ENCODE measurements at regions not wholly inside any gene's neighbourhood (a gene's known extent, or its start where the extent isn't known, plus 50 kb on each side); places are given as distances from the start of the nearest gene placed in this dataset.

DNA sequence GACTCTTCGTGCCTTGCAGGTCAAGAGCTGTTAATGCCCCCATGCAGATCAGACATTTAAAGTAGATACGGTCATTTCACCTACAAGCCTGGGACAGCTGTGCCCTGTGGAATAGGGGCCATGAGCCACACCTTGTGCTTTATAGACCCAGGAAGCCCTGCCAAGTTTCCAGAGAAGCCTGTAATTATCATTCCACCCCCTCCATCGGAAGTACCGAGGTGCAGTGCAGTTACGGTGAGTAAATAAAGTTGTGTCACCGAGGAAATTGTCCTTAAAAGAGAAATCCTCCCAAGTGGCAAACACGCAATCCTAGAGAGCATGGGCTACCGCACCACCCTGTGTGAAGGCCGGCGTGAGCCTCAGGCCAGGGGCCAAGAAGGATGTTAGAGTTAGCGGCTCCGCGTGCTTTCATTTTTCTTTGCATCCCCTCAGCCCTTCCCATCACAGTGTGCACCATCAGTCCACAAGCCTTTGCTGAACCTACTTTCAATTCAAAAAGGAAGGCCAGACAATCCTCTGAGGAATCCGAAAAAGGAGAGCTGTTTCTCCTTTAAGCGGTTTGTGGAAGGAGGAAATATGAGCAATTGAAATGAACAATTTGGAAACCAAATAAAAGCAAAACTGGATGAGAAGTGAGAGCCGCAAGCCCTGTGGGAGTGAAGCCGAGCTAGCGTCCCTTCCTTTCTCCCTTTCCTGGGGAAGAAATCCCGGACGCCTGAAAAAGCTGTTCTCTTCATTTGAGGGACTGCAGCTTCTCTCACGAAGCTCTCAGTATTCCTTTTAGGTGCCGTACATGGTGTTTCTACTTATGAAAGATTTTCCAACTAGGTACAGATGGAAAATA lies 183.3 kb upstream of the PDE10A start (continued):
- TF ChIP-seq ZNF23 (tag by site-specific recombination; IDR thresholded peaks at IDR 0.05; ENCODE audit: borderline replicate concordance): no peak
- peak; percentile 46; the same call in 1 of the 2 replicates for TF ChIP-seq ZNF639 (tag by site-specific recombination; IDR thresholded peaks at IDR 0.05)
- no peak for TF ChIP-seq ZNF488 (tag by site-specific recombination; IDR thresholded peaks at IDR 0.05)
- TF ChIP-seq KLF10 (tag by site-specific recombination; IDR thresholded peaks at IDR 0.05): peak; percentile 35
- TF ChIP-seq ZNF394 (tag by site-specific recombination; IDR thresholded peaks at IDR 0.05; ENCODE audit: borderline replicate concordance): peak; percentile 46; the same call in 1 of the 2 replicates
- peak; percentile 92 for TF ChIP-seq KLF17 (tag by site-specific recombination; IDR thresholded peaks at IDR 0.05)
- peak; percentile 15; the same call in 1 of the 2 replicates for TF ChIP-seq ZNF10 (tag by site-specific recombination; IDR thresholded peaks at IDR 0.05)
- peak; percentile 77 for TF ChIP-seq ZNF843 (tag by site-specific recombination; IDR thresholded peaks at IDR 0.05)
- TF ChIP-seq BCL11B (tag by site-specific recombination; IDR thresholded peaks at IDR 0.05; ENCODE audit: low read depth): no peak
- TF ChIP-seq SP2 (tag by site-specific recombination; IDR thresholded peaks at IDR 0.05): no peak
- peak; percentile 72 for TF ChIP-seq ZNF335 (tag by site-specific recombination; conservative IDR thresholded peaks at IDR 0.05)
- TF ChIP-seq ZXDB (tag by site-specific recombination; IDR thresholded peaks at IDR 0.05): peak; percentile 55; the same call in 1 of the 2 replicates
- peak; percentile 85 for TF ChIP-seq ZNF600 (tag by site-specific recombination; IDR thresholded peaks at IDR 0.05)
- TF ChIP-seq OVOL3 (tag by site-specific recombination; IDR thresholded peaks at IDR 0.05): peak; percentile 56; the same call in 1 of the 2 replicates

GRCh38 chr6:165845493-165845892 lies 182.5 kb upstream of the PDE10A start:
- POLR2A ChIA-PET: no interaction called here
- TF ChIP-seq OSR2 (tag by site-specific recombination; IDR thresholded peaks at IDR 0.05): no peak
- TF ChIP-seq, protein P1, sequence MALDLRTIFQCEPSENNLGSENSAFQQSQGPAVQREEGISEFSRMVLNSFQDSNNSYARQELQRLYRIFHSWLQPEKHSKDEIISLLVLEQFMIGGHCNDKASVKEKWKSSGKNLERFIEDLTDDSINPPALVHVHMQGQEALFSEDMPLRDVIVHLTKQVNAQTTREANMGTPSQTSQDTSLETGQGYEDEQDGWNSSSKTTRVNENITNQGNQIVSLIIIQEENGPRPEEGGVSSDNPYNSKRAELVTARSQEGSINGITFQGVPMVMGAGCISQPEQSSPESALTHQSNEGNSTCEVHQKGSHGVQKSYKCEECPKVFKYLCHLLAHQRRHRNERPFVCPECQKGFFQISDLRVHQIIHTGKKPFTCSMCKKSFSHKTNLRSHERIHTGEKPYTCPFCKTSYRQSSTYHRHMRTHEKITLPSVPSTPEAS (tag by site-specific recombination; IDR thresholded peaks at IDR 0.05): 0 out of 2 replicates have a peak, but pooled peaks have one; percentile 21
- no peak for TF ChIP-seq ZNF157 (tag by site-specific recombination; IDR thresholded peaks at IDR 0.05)
- TF ChIP-seq, protein P2, sequence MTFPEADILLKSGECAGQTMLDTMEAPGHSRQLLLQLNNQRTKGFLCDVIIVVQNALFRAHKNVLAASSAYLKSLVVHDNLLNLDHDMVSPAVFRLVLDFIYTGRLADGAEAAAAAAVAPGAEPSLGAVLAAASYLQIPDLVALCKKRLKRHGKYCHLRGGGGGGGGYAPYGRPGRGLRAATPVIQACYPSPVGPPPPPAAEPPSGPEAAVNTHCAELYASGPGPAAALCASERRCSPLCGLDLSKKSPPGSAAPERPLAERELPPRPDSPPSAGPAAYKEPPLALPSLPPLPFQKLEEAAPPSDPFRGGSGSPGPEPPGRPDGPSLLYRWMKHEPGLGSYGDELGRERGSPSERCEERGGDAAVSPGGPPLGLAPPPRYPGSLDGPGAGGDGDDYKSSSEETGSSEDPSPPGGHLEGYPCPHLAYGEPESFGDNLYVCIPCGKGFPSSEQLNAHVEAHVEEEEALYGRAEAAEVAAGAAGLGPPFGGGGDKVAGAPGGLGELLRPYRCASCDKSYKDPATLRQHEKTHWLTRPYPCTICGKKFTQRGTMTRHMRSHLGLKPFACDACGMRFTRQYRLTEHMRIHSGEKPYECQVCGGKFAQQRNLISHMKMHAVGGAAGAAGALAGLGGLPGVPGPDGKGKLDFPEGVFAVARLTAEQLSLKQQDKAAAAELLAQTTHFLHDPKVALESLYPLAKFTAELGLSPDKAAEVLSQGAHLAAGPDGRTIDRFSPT (tag by site-specific recombination; IDR thresholded peaks at IDR 0.05): no peak
- no peak for TF ChIP-seq MYNN (tag by site-specific recombination; IDR thresholded peaks at IDR 0.05; ENCODE audit: borderline replicate concordance)
- TF ChIP-seq ZNF175 (tag by site-specific recombination; IDR thresholded peaks at IDR 0.05): no peak
- no peak for TF ChIP-seq KLF17 (tag by site-specific recombination; IDR thresholded peaks at IDR 0.05)
- TF ChIP-seq ZNF16 (tag by site-specific recombination; IDR thresholded peaks at IDR 0.05; ENCODE audit: low read depth): no peak
- TF ChIP-seq, protein P3, sequence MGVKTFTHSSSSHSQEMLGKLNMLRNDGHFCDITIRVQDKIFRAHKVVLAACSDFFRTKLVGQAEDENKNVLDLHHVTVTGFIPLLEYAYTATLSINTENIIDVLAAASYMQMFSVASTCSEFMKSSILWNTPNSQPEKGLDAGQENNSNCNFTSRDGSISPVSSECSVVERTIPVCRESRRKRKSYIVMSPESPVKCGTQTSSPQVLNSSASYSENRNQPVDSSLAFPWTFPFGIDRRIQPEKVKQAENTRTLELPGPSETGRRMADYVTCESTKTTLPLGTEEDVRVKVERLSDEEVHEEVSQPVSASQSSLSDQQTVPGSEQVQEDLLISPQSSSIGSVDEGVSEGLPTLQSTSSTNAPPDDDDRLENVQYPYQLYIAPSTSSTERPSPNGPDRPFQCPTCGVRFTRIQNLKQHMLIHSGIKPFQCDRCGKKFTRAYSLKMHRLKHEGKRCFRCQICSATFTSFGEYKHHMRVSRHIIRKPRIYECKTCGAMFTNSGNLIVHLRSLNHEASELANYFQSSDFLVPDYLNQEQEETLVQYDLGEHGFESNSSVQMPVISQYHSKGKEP (tag by site-specific recombination; IDR thresholded peaks at IDR 0.05): peak; percentile 26; the same call in 1 of the 2 replicates
- TF ChIP-seq ZNF488 (tag by site-specific recombination; IDR thresholded peaks at IDR 0.05): 0 out of 2 replicates have a peak, but pooled peaks have one; percentile 34
- no peak for TF ChIP-seq HOXC10 (CRISPR knock-in tag; IDR thresholded peaks at IDR 0.05)
- TF ChIP-seq ZNF677 (tag by site-specific recombination; IDR thresholded peaks at IDR 0.05): no peak
- TF ChIP-seq TRIM28 (IDR thresholded peaks at IDR 0.05; ENCODE audit: borderline replicate concordance, low read length): no peak

More at GRCh38 chr6:165845493-165845892, 182.5 kb upstream of the PDE10A start:
- Histone ChIP-seq H3K4me3 (ENCODE audit: low read depth, low read length) (no peak overlapping the region), H3K27ac (ENCODE audit: extremely low read depth, low read depth, low read length) (no peak overlapping the region), H3K9me3 (ENCODE audit: control insufficient read depth, insufficient read depth, low read depth, low read length) (no peaks in the 10 kb centered on the region), H3K4me1 (ENCODE audit: control insufficient read depth, insufficient read depth, low read length) (peaks cover 19% of the 10 kb centered on the region), H3K36me3 (ENCODE audit: control insufficient read depth in 2 of 2, insufficient read depth in 1 of 2, low read length in 2 of 2) (no peaks in the 10 kb centered on the region)
- CTCF ChIA-PET: interaction anchor here (0.6 to 5.7 kb wide), 3 partner anchors 116 to 405 kb away, joined by 3 to 28 read pairs (median 19); no protein-coding TSS in a partner anchor

Data from HEK293 (cell line).